Ascending aorta (tissue), 2 donors: ENCODE measurements at regions not wholly inside any gene's neighbourhood (a gene's known extent, or its start where the extent isn't known, plus 50 kb on each side); places are given as distances from the start of the nearest gene placed in this dataset.

Experiments
- DNase-seq, 2 donors: peaks; one replicate each; pipeline ENCODE4 v3.0.0-alpha.2; 2019; ENCODE audit warnings: low spot score in 2 of 2
- H3K27ac ChIP-seq, 2 donors: fragments of 200-600 bp; sonication (generic); one replicate each; pipeline ENCODE4 v1.5.1; 2016 to 2017; ENCODE audit warnings: mild to moderate bottlenecking in 1 of 2
- H3K27me3 ChIP-seq: fragments of 200-600 bp; sonication (generic); one replicate; pipeline ENCODE4 v1.5.1; 2017
- H3K36me3 ChIP-seq, 2 donors: fragments of 200-600 bp; sonication (generic); one replicate each; pipeline ENCODE4 v1.5.1; 2016
- H3K4me1 ChIP-seq, 2 donors: fragments of 200-600 bp; sonication (generic); one replicate each; pipeline ENCODE4 v1.5.1; 2016 to 2017; ENCODE audit warnings: mild to moderate bottlenecking in 1 of 2
- H3K4me3 ChIP-seq, 2 donors: fragments of 200-600 bp; sonication (generic); one replicate each; pipeline ENCODE4 v1.5.1; 2016 to 2017; ENCODE audit warnings: mild to moderate bottlenecking in 1 of 2
- H3K9me3 ChIP-seq, 2 donors: fragments of 200-600 bp; sonication (generic); one replicate each; pipeline ENCODE4 v1.5.1; 2016
- CTCF ChIP-seq, 3 experiments: fragments of 200-600 bp in 2 of 3; fragments of 450-650 bp in 1 of 3; sonication (generic) in 2 of 3; IDR thresholded peaks; one replicate each; pipeline ENCODE4 v1.5.1; 2016 to 2019; ENCODE audit warnings: antibody characterized with exemption in 3 of 3, mild to moderate bottlenecking in 1 of 3, moderate library complexity in 1 of 3
- intact Hi-C: fragments of 100-400 bp; cut with DNase I; formaldehyde crosslinking; loops from one replicate; pipeline ENCODE4 v1.15.1; 2023

GRCh38 chr12:105729926-105730325 is 399.4 kb downstream of the C12orf75 start:
- Histone ChIP-seq H3K4me3 (no peak overlapping the region), H3K4me1 (peaks cover 0 to 3% of the 10 kb centered on the region in 2 donors), H3K27me3 (no peaks in the 10 kb centered on the region), H3K36me3 (no peaks in the 10 kb centered on the region), H3K9me3 (no peaks in the 10 kb centered on the region), H3K27ac (no peak overlapping the region)
- no peak for TF ChIP-seq CTCF (IDR thresholded peaks at IDR 0.05)
- intact Hi-C loops = no loop called here
- DNase-seq = no peak

- Histone ChIP-seq H3K27ac (no peak overlapping the region), H3K27me3 (no peaks in the 10 kb centered on the region), H3K4me3 (no peak overlapping the region), H3K4me1 (peaks cover 1 to 3% of the 10 kb centered on the region in 2 donors), H3K36me3 (no peaks in the 10 kb centered on the region), H3K9me3 (no peaks in the 10 kb centered on the region)
- intact Hi-C loops = no loop called here
- no peak for TF ChIP-seq CTCF (IDR thresholded peaks at IDR 0.05)
- no peak for DNase-seq
Observed at GRCh38 chr12:105733579-105733978, 403.1 kb downstream of the C12orf75 start.

GRCh38 chr12:105736498-105736897 is 402.3 kb downstream of the NUAK1 start:
- DNase-seq = no peak
- no peaks in the 10 kb centered on the region for H3K9me3 ChIP-seq
- H3K36me3 ChIP-seq = no peaks in the 10 kb centered on the region
- intact Hi-C loops = no loop called here
- no peak for TF ChIP-seq CTCF (IDR thresholded peaks at IDR 0.05)
- no peak overlapping the region for H3K27ac ChIP-seq
- peaks cover 8 to 27% of the 10 kb centered on the region in 2 donors for H3K4me1 ChIP-seq
- H3K4me3 ChIP-seq = no peak overlapping the region
- no peaks in the 10 kb centered on the region for H3K27me3 ChIP-seq

GRCh38 chr12:105738051-105738450 is 400.7 kb downstream of the NUAK1 start:
- Histone ChIP-seq H3K27me3 (no peaks in the 10 kb centered on the region), H3K27ac (peak overlapping the region; percentile 72 to 87), H3K4me3 (peak overlapping the region in 1 of 2 donors; percentile 13), H3K4me1 (peaks cover 8 to 38% of the 10 kb centered on the region in 2 donors), H3K36me3 (no peaks in the 10 kb centered on the region), H3K9me3 (no peaks in the 10 kb centered on the region)
- TF ChIP-seq CTCF (IDR thresholded peaks at IDR 0.05) = no peak
- DNase-seq = peak in 1 of 2 donors; percentile 80
- intact Hi-C loops = no loop called here

- Histone ChIP-seq H3K36me3 (no peaks in the 10 kb centered on the region), H3K27ac (peak overlapping the region; percentile 67 to 72), H3K4me1 (peaks cover 11 to 45% of the 10 kb centered on the region in 2 donors), H3K27me3 (no peaks in the 10 kb centered on the region), H3K9me3 (no peaks in the 10 kb centered on the region), H3K4me3 (no peak overlapping the region)
- DNase-seq = no peak
- intact Hi-C loops = loop anchor here (2.0 kb wide), 1 partner anchor 16 kb away; no protein-coding TSS in a partner anchor
- no peak for TF ChIP-seq CTCF (IDR thresholded peaks at IDR 0.05)
Observed at GRCh38 chr12:105740369-105740768, 398.4 kb downstream of the NUAK1 start.
